Sigmoid colon (tissue), 4 donors: ENCODE measurements at regions not wholly inside any gene's neighbourhood (a gene's known extent, or its start where the extent isn't known, plus 50 kb on each side); places are given as distances from the start of the nearest gene placed in this dataset.
A peak's percentile ranks its signal among the peaks of the same experiment; 100 is the strongest.

ENCODE experiments used
- CTCF ChIP-seq, 4 experiments: fragments of 450-650 bp in 3 of 4; fragments of 200-600 bp in 1 of 4; IDR thresholded peaks; one replicate each; pipeline ENCODE4 v1.5.1; 2016 to 2019; ENCODE audit warnings: antibody characterized with exemption in 4 of 4, mild to moderate bottlenecking in 3 of 4, moderate library complexity in 2 of 4
- EP300 ChIP-seq, 4 donors: sonication (generic); formaldehyde crosslinking; IDR thresholded peaks; one replicate each; pipeline ENCODE4 v1.6.1; 2017; ENCODE audit warnings: antibody characterized with exemption in 4 of 4
- POLR2AphosphoS5 ChIP-seq, 4 donors: sonication (generic); formaldehyde crosslinking; IDR thresholded peaks; one replicate each; pipeline ENCODE4 v1.6.1; 2017; ENCODE audit warnings: antibody characterized with exemption in 4 of 4

- TF ChIP-seq CTCF (IDR thresholded peaks at IDR 0.05) (peak; percentile 15 to 92 (median 65)), POLR2AphosphoS5 (IDR thresholded peaks at IDR 0.05) (no peak), EP300 (IDR thresholded peaks at IDR 0.05) (no peak)
Measured at GRCh38 chr1:192445839-192446489, 129.2 kb downstream of the RGS21 start.
